SK-N-MC (cell line): ENCODE measurements at regions not wholly inside any gene's neighbourhood (a gene's known extent, or its start where the extent isn't known, plus 50 kb on each side); places are given as distances from the start of the nearest gene placed in this dataset.

ENCODE experiments used
- EZH2 ChIP-seq: fragments of 200-600 bp; sonication (generic); IDR thresholded peaks from one replicate; pipeline ENCODE4 v1.6.1; 2017; ENCODE audit warnings: antibody characterized with exemption
- POLR2AphosphoS5 ChIP-seq: IDR thresholded peaks from 2 replicates; pipeline ENCODE4 v1.6.1; 2012; ENCODE audit warnings: mild to moderate bottlenecking, low read depth, low read length, borderline replicate concordance

DNA sequence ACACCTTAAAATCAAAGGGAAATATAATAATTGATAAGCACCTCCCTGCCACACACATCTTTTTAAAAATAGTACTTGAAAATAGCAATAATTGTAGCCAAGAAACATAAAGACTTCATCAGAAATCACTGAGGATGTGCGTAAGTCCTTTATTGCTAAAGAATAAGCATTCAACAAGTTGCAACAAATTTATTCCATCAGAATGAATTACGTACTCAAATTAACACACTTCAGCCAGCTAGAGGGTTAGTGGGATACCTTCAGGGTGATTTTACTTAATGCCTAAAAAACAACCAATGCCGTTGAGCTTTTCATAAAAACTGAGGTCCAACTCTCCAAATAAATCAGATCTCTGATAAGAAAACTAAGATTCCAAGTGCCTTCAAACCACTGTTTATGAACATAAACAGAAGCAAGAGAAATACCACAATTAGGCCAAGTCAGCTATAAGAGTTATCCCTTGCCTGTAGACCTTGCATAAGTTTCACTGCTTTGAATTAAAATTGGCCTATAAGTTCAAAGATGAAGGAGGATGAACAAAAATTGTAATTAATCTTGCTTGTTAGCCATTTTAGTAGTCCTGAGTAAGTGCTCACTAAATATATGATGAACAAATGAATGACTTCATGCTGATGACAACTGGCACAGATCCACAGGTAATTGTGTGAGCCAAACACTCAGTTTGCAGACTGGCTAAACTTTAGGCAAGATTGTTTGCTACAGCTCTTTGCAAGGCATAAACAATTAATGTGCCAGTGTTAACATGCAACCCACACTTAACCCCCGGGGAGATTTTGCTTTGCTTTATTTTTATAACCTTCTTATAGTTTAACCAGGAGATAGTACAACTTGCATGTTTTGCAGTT, 375.1 kb upstream of the THBS1 start:
- TF ChIP-seq EZH2 (no peak), POLR2AphosphoS5 (no peak)
